Astrocyte of the spinal cord (primary cell): ENCODE measurements at regions not wholly inside any gene's neighbourhood (a gene's known extent, or its start where the extent isn't known, plus 50 kb on each side); places are given as distances from the start of the nearest gene placed in this dataset.
"Not testable (repeated sequence)": the region's sequence is repeated elsewhere in the genome, so short reads cannot be mapped to it uniquely, and the experiment has no call there.

ENCODE experiments used
- DNase-seq: peaks from one replicate; pipeline ENCODE4 v3.0.0; 2011; ENCODE audit warnings: low read depth, low spot score
- H3K4me3 ChIP-seq: 2 replicates; pipeline ENCODE4 v1.5.1; 2011; ENCODE audit warnings: low read depth, mild to moderate bottlenecking, low read length, moderate library complexity
- in situ Hi-C: cut with HindIII; loops from 2 replicates; pipeline ENCODE4 v1.10.0; 2017; ENCODE audit warnings: low sequenced_read_pairs
- TF ChIP-seq, protein P1 (sequence below): IDR thresholded peaks from 2 replicates; pipeline ENCODE4 v1.5.1; 2012; ENCODE audit warnings: low read depth, mild to moderate bottlenecking, low read length, inconsistent platforms

DNA sequence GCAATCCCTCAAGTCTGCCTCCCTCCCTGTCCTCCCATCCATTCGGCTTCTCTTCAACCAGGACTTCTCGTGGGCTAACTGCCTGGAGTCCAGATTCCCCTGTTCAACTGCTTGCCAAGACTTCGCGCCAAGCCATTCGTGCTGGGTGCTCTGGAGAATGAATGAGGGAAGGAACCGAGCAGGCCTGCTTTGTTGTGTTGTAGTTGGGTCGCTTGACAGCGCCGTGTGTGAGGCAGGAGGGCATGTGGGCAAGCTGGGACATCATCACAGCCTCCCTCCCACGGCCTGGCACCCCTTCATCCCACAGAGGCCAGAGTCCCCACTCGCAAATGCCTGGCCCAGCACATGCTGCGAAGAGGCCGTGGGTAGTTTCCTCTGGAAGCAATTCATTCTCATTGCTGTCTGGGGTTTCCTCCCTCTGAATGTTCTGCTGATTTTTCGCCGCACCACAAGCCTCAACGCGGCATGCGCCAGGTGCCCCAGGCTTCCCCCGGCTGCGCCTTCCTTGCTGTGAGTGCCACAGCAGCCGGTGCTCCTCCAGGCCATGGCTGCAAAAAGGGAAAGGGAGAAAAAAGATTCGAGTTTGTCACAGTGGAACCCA, 336.0 kb downstream of the QKI start:
- DNase-seq, result no peak
- in situ Hi-C loops, result no loop called here
- TF ChIP-seq, protein P1, sequence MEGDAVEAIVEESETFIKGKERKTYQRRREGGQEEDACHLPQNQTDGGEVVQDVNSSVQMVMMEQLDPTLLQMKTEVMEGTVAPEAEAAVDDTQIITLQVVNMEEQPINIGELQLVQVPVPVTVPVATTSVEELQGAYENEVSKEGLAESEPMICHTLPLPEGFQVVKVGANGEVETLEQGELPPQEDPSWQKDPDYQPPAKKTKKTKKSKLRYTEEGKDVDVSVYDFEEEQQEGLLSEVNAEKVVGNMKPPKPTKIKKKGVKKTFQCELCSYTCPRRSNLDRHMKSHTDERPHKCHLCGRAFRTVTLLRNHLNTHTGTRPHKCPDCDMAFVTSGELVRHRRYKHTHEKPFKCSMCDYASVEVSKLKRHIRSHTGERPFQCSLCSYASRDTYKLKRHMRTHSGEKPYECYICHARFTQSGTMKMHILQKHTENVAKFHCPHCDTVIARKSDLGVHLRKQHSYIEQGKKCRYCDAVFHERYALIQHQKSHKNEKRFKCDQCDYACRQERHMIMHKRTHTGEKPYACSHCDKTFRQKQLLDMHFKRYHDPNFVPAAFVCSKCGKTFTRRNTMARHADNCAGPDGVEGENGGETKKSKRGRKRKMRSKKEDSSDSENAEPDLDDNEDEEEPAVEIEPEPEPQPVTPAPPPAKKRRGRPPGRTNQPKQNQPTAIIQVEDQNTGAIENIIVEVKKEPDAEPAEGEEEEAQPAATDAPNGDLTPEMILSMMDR, result no peak
- no peak overlapping the region for H3K4me3 ChIP-seq

DNA sequence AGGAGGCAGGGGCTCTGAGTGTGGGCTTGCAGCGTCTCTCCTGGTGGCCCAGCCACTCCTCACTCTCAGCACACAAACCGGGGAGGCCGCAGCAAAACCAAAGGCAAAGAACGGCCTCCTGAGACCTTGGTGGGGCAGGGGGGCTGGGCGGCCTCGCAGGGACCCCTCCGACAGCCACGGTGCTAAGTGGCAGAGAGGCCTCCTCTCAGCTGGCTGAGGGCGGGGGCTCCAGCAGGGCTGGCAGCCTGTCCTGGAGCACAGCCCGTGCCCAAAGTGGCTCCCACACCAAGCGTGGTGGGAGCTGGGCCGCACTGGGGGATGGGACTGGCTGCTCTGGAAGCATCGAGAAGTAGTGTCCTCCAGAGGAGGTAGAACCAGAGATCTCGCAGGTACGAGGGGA, 334.4 kb downstream of the QKI start:
- TF ChIP-seq, protein P1, result no peak
- H3K4me3 ChIP-seq, result no peak overlapping the region
- in situ Hi-C loops, result no loop called here
- no peak for DNase-seq

DNA sequence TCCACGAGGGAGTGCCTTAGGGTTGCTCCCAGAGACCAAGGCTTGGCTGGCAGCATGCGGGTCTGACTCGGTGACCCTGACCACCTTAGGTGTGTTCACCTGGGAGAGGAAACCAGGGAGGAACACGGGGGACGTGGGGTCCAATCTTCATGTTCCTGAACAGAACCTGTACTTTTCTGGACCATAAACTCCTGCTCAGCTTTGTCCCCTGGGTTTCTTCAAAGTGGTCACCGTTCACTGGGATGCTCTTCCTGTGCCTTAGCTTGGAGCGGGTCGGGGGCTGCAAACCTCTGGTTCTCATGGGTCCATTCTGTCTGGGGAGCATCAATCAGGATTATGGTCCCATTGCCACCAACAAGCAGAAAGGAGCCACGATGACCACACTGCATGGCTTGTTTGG, 333.5 kb downstream of the QKI start:
- no peak for DNase-seq
- no peak overlapping the region for H3K4me3 ChIP-seq
- TF ChIP-seq, protein P1, result no peak
- in situ Hi-C loops, result no loop called here

DNA sequence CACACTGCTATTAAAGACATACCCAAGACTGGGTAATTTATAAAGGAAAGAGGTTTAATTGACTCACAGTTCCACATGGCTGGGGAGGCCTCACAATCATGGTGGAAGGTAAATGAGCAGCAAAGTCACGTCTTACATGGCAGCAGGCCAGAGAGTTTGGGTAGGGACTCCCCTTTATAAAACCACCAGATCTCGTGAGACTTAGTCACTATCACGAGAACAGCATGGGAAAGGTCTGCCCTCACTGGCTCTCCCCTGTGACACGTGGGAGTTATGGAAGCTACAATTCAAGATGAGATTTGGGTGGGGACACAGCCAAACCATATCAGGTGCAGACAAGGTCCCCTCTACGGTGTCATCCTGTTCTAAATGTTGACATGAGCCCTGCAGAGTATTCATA, 332.5 kb downstream of the QKI start:
- in situ Hi-C loops, DNase-seq: not testable (repeated sequence)

DNA sequence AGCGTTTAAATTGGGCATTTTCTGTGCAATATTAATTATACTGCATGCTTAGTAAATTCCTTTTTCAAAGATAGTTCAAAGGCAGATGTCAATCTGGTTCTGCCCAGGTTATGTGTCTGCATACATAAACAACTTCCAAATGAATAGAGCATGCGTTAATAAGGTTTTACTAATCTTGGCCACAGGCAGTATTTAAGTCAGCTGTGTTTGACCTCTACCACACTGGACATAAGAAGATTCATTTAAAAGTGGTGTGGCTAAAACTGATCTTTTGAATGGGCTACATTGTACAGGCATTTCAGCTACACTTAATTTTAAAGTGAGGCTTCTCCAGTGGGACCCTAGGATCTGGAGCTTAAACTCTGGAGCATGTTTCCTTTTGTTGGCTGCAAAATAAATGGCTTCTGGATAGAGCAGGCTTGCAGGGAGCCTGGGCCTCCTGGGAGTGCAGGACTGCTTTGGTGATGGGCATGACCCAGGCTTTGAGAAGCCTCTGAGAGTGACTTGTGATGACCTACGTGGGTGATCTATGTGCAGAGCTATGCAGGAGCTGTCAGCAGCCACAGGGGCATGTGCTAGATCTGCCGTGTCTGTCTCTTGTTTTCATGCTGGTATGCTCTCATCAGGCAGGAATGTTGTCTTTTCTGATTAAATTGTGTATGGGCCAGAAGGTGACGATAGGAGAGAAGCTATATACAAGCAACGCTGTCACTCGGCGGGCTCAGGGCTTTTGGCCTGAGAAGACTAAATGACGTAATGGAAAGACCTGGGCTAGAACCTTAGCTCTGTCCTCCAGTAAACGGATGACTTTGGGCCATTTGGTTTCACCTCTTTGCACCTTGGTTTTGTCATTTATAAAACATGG, 331.2 kb downstream of the QKI start:
- no peak overlapping the region for H3K4me3 ChIP-seq
- peak; percentile 84 for DNase-seq
- TF ChIP-seq, protein P1, result no peak
- in situ Hi-C loops, result no loop called here

More for the DNA sequence above, 332.5 kb downstream of the QKI start:
- H3K4me3 ChIP-seq, result not testable (repeated sequence)

DNA sequence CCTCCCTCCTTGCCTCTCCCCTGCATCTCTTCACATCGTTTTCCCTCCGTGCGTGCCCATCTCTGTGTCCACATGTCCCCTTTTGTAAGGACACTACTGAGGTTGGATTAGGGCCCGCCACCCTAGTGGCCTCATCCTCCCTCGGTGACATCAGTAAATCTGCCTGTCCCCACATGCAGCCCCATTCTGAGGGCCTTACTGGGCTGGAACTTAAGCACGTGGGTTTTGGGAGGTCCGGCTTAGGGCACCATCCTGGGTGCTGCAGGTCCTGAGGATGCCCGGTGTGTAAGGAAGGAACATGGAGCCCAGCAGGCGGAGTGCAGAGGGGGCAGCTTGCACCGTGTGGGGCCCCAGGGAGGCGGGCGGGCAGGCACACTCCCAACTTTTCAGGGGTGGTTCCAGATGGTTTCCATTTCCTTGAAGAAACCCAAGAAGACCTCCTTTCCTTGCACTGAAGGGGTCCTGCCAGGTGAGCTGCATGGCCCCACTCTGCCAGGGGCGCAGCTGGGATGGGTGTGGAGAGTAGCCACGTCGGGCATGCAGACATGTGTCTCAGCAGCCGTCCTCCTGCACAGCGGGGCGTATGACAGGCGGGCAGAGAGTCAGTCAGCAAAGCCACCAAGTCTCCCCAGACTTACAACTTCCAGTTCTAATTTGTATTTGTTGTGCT, 329.9 kb downstream of the QKI start:
- DNase-seq, result no peak
- in situ Hi-C loops, result no loop called here
- TF ChIP-seq, protein P1, result no peak
- no peak overlapping the region for H3K4me3 ChIP-seq

DNA sequence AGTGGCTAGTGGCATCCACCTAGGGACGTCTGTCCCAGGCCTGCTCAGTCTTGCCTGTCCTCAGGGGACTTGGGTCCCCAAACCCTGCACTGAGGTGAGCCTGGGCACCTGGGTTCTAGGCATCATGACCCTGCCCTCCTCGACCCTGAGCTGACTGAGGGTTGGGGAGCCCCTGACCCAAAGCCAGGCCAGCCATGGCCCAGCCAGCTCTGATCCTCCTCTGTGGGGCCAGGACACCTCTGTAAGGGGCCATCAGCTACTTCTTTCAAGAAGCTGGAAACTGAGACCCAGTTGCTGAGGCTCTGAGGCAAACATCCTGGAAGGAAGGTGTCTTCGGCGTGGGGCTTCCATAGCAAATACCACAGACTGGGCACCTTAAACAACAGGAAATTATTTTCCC, 329.3 kb downstream of the QKI start:
- TF ChIP-seq, protein P1, result no peak
- no peak overlapping the region for H3K4me3 ChIP-seq
- in situ Hi-C loops, result no loop called here
- no peak for DNase-seq
